NK-92 treated with Interleukin-12 subunit alpha and Interleukin-12 subunit beta, amount 100 ng/mL, for 24 hours (cell line): ENCODE measurements at regions not wholly inside any gene's neighbourhood (a gene's known extent, or its start where the extent isn't known, plus 50 kb on each side); places are given as distances from the start of the nearest gene placed in this dataset.

Source experiments
- DNase-seq: peaks from one replicate; lab custom pipeline; 2025; lab: John Stamatoyannopoulos, UW

GRCh38 chr11:112814168-112814567, 147.1 kb upstream of the NCAM1 start:
- no peak for DNase-seq

- no peak for DNase-seq
These were observed 143.8 kb upstream of the NCAM1 start for GRCh38 chr11:112817376-112817775.

GRCh38 chr11:112822478-112823274, 138.5 kb upstream of the NCAM1 start:
- no peak for DNase-seq

GRCh38 chr11:112826026-112826425, 135.2 kb upstream of the NCAM1 start:
- no peak for DNase-seq

- no peak for DNase-seq
These were observed 134.4 kb upstream of the NCAM1 start for GRCh38 chr11:112826788-112827187.

GRCh38 chr11:112828421-112828820, 132.8 kb upstream of the NCAM1 start:
- no peak for DNase-seq

- no peak for DNase-seq
These were observed 131.1 kb upstream of the NCAM1 start for GRCh38 chr11:112829971-112830654.

GRCh38 chr11:112831041-112831440, 130.2 kb upstream of the NCAM1 start:
- DNase-seq, result no peak

- no peak for DNase-seq
These were observed 129.1 kb upstream of the NCAM1 start for GRCh38 chr11:112831969-112832766.

- DNase-seq, result no peak
These were observed 126.9 kb upstream of the NCAM1 start for GRCh38 chr11:112834277-112834755.

GRCh38 chr11:112835591-112836255, 125.5 kb upstream of the NCAM1 start:
- no peak for DNase-seq

- DNase-seq, result no peak
These were observed 125.0 kb upstream of the NCAM1 start for GRCh38 chr11:112836256-112836602.

GRCh38 chr11:112837162-112837826, 123.9 kb upstream of the NCAM1 start:
- DNase-seq, result peak; percentile 49

GRCh38 chr11:112839051-112839450, 122.2 kb upstream of the NCAM1 start:
- no peak for DNase-seq

- peak; percentile 6 for DNase-seq
These were observed 119.5 kb upstream of the NCAM1 start for GRCh38 chr11:112841729-112842128.

- DNase-seq, result no peak
These were observed 119.1 kb upstream of the NCAM1 start for GRCh38 chr11:112842151-112842550.

- DNase-seq, result no peak
These were observed 116.7 kb upstream of the NCAM1 start for GRCh38 chr11:112844517-112844916.

GRCh38 chr11:112847568-112847967, 113.7 kb upstream of the NCAM1 start:
- DNase-seq, result no peak

- no peak for DNase-seq
These were observed 108.9 kb upstream of the NCAM1 start for GRCh38 chr11:112852143-112852866.

- no peak for DNase-seq
These were observed 105.1 kb upstream of the NCAM1 start for GRCh38 chr11:112856133-112856532.

GRCh38 chr11:112856591-112856990, 104.6 kb upstream of the NCAM1 start:
- no peak for DNase-seq
